HFF-Myc (cell line): ENCODE measurements at regions not wholly inside any gene's neighbourhood (a gene's known extent, or its start where the extent isn't known, plus 50 kb on each side); places are given as distances from the start of the nearest gene placed in this dataset.
"Not testable (repeated sequence)": the region's sequence is repeated elsewhere in the genome, so short reads cannot be mapped to it uniquely, and the experiment has no call there.

ENCODE experiments used
- DNase-seq: peaks from one replicate; pipeline ENCODE4 v3.0.0-alpha.2; 2011; ENCODE audit warnings: low read depth; ENCODE audit errors: extremely low read depth
- H3K4me3 ChIP-seq: replicated peaks from 2 replicates; pipeline ENCODE4 v1.5.1; 2011; ENCODE audit warnings: low read depth, mild to moderate bottlenecking, control low read depth, low read length
- CTCF ChIP-seq: IDR thresholded peaks from 2 replicates; pipeline ENCODE4 v1.5.1; 2012; ENCODE audit warnings: mild to moderate bottlenecking, low read depth, low read length, control low read depth; ENCODE audit errors: missing control alignments

GRCh38 chr4:19025031-19025430 lies 1003.5 kb upstream of the LCORL start:
- DNase-seq = no peak
- TF ChIP-seq CTCF = no peak
- H3K4me3 ChIP-seq = no peak overlapping the region

GRCh38 chr4:19024047-19024446 lies 1002.5 kb upstream of the LCORL start:
- H3K4me3 ChIP-seq = no peak overlapping the region
- DNase-seq = no peak
- TF ChIP-seq CTCF = no peak

- H3K4me3 ChIP-seq = no peak overlapping the region
- no peak for DNase-seq
- TF ChIP-seq CTCF = no peak
Measured at GRCh38 chr4:19021617-19022016, 1000.1 kb upstream of the LCORL start.

- not testable (repeated sequence) for DNase-seq, H3K4me3 ChIP-seq
Measured at GRCh38 chr4:19016550-19016949, 995.0 kb upstream of the LCORL start.

GRCh38 chr4:19014594-19014993 lies 993.0 kb upstream of the LCORL start:
- DNase-seq = no peak
- no peak overlapping the region for H3K4me3 ChIP-seq
- no peak for TF ChIP-seq CTCF

GRCh38 chr4:19010761-19011160 lies 989.2 kb upstream of the LCORL start:
- no peak overlapping the region for H3K4me3 ChIP-seq
- TF ChIP-seq CTCF = no peak
- DNase-seq = no peak

- H3K4me3 ChIP-seq = no peak overlapping the region
- TF ChIP-seq CTCF = no peak
- DNase-seq = no peak
Measured at GRCh38 chr4:19009881-19010280, 988.3 kb upstream of the LCORL start.
